HepG2 (cell line): ENCODE measurements at regions not wholly inside any gene's neighbourhood (a gene's known extent, or its start where the extent isn't known, plus 50 kb on each side); places are given as distances from the start of the nearest gene placed in this dataset.

Experiments used
- ATAC-seq: fragments of 200-7000 bp; cut with Tn5 transposase; 3 replicates; pipeline ENCODE4 v1.9.1; 2020; ENCODE audit warnings: mild to moderate bottlenecking, moderate library complexity
- BruUV-seq: library from RNA; stranded (reverse); fragments of 400-500 nt; replicated peaks from 2 replicates; lab custom pipeline; 2021; lab: Mats Ljungman, UMichigan
- CTCF ChIA-PET: fragments of 300-600 bp; formaldehyde crosslinking; extraction: SDS; loops from one replicate; lab custom pipeline; 2021; ENCODE audit warnings: low total read pairs, inconsistent platforms, low intra/inter-chr PET ratio; lab: Yijun Ruan, JAX
- POLR2A ChIA-PET: fragments of 350-600 bp; sonication (Branson Sonifier 250); formaldehyde crosslinking; loops from one replicate; lab custom pipeline; 2020; ENCODE audit warnings: antibody characterized with exemption, inconsistent platforms; lab: Yijun Ruan, JAX
- DNase-seq: peaks from one replicate; pipeline ENCODE4 v3.0.0-alpha.2; 2015; ENCODE audit warnings: low spot score
- FAIRE-seq: peaks from 3 replicates; lab custom pipeline; 2011; peaks lifted over from hg19 to GRCh38; lab: Jason Lieb, UNC
- H2AFZ ChIP-seq: one replicate; pipeline ENCODE4 v1.6.1; 2011; ENCODE audit warnings: low read length, inconsistent platforms
- H3K27ac ChIP-seq: fragments of 300-600 bp; 3 replicates; pipeline ENCODE4 v1.8.0; 2011; ENCODE audit warnings: mixed run types, mild to moderate bottlenecking, mixed read lengths, low read length, inconsistent platforms; ENCODE audit not compliant: insufficient read depth; ENCODE audit errors: extremely low read length
- H3K27me3 ChIP-seq, 2 experiments: fragments of 200-600 bp in 1 of 2; 2 replicates in 1 of 2; 3 replicates in 1 of 2; pipeline versions ENCODE4 v1.6.0 to v1.8.0; 2011; ENCODE audit warnings: low read length in 2 of 2, mild to moderate bottlenecking in 2 of 2, moderate library complexity in 2 of 2, inconsistent platforms in 1 of 2; ENCODE audit not compliant: insufficient read depth in 2 of 2, control insufficient read depth in 1 of 2
- H3K36me3 ChIP-seq, 2 experiments: fragments of 200-600 bp in 1 of 2; replicated peaks in 1 of 2; 2 replicates in 1 of 2; 3 replicates in 1 of 2; pipeline versions ENCODE4 v1.5.1 to v1.8.0; 2011; ENCODE audit warnings: low read length in 2 of 2, inconsistent platforms in 1 of 2; ENCODE audit not compliant: insufficient read depth in 2 of 2, control insufficient read depth in 1 of 2
- H3K4me1 ChIP-seq: 2 replicates; pipeline ENCODE4 v1.5.1; 2012; ENCODE audit warnings: low read length, inconsistent platforms; ENCODE audit not compliant: insufficient read depth
- H3K4me2 ChIP-seq: 2 replicates; pipeline ENCODE4 v1.6.0; 2011; ENCODE audit warnings: low read depth, low read length, inconsistent platforms
- H3K4me3 ChIP-seq, 3 experiments: fragments of 200-600 bp in 1 of 3; sonication (generic), shearing (Covaris generic) in 1 of 3; replicated peaks in 1 of 3; 2 replicates each; pipeline ENCODE4 v1.5.1; 2011 to 2016; ENCODE audit warnings: low read length in 3 of 3, inconsistent platforms in 2 of 3, low read depth in 2 of 3, mild to moderate bottlenecking in 2 of 3, control low read depth in 1 of 3, mixed read lengths in 1 of 3; ENCODE audit not compliant: insufficient read depth in 1 of 3
- H3K79me2 ChIP-seq: one replicate; pipeline ENCODE4 v1.6.1; 2011; ENCODE audit warnings: low read length, inconsistent platforms; ENCODE audit not compliant: insufficient read depth
- H3K9ac ChIP-seq: 2 replicates; pipeline ENCODE4 v1.6.0; 2011; ENCODE audit warnings: mild to moderate bottlenecking, low read depth, low read length, inconsistent platforms; ENCODE audit not compliant: insufficient read depth
- H3K9me3 ChIP-seq: 2 replicates; pipeline ENCODE4 v1.5.1; 2012; ENCODE audit warnings: mild to moderate bottlenecking, low read length
- H4K20me1 ChIP-seq: 2 replicates; pipeline ENCODE4 v1.6.0; 2011; ENCODE audit warnings: inconsistent platforms, mild to moderate bottlenecking, low read length, moderate library complexity; ENCODE audit not compliant: insufficient read depth
- CBFB ChIP-seq: sonication (generic); formaldehyde crosslinking; IDR thresholded peaks from 2 replicates; pipeline ENCODE4 v1.4.0; 2020; ENCODE audit warnings: missing genetic modification reagents
- CBX1 ChIP-seq: IDR thresholded peaks from one replicate; pipeline ENCODE4 v1.6.1; 2016; ENCODE audit warnings: antibody characterized with exemption, low read depth
- FOXA1 ChIP-seq, 2 experiments: fragments of 450-650 bp in 1 of 2; sonication (generic) in 1 of 2; formaldehyde crosslinking in 1 of 2; IDR thresholded peaks; 2 replicates each; pipeline versions ENCODE4 v1.4.0 to v1.6.1; 2016 to 2020; ENCODE audit warnings: missing genetic modification reagents in 1 of 2
- FOXP1 ChIP-seq, 2 experiments: fragments of 450-650 bp in 1 of 2; IDR thresholded peaks; 2 replicates each; pipeline ENCODE4 v1.6.1; 2017 to 2018; ENCODE audit warnings: antibody characterized with exemption in 1 of 2
- HMG20A ChIP-seq: IDR thresholded peaks from 2 replicates; pipeline ENCODE4 v1.6.1; 2016; ENCODE audit warnings: borderline replicate concordance
- JUN ChIP-seq: sonication (generic); formaldehyde crosslinking; IDR thresholded peaks from 2 replicates; pipeline ENCODE4 v1.4.0; 2020; ENCODE audit warnings: mild to moderate bottlenecking, missing genetic modification reagents
- NAIF1 ChIP-seq: sonication (generic); formaldehyde crosslinking; IDR thresholded peaks from 2 replicates; pipeline ENCODE4 v1.5.0; 2020; ENCODE audit warnings: mild to moderate bottlenecking, missing genetic modification reagents, borderline replicate concordance
- POGZ ChIP-seq: sonication (generic); formaldehyde crosslinking; IDR thresholded peaks from 2 replicates; pipeline ENCODE4 v1.4.0; 2020; ENCODE audit warnings: mild to moderate bottlenecking, missing genetic modification reagents
- RARA ChIP-seq: IDR thresholded peaks from 2 replicates; pipeline ENCODE4 v1.6.1; 2016; ENCODE audit warnings: missing genetic modification reagents, missing compliant biosample characterization
- SMAD3 ChIP-seq: sonication (generic); formaldehyde crosslinking; IDR thresholded peaks from 2 replicates; pipeline ENCODE4 v1.4.0; 2020; ENCODE audit warnings: missing genetic modification reagents
- ZBTB20 ChIP-seq: sonication (generic); formaldehyde crosslinking; IDR thresholded peaks from 2 replicates; pipeline ENCODE4 v1.8.1; 2023; ENCODE audit warnings: missing genetic modification reagents, low read depth, mild to moderate bottlenecking, borderline replicate concordance
- ZMYM2 ChIP-seq: sonication (generic); formaldehyde crosslinking; IDR thresholded peaks from 2 replicates; pipeline ENCODE4 v1.8.0; 2022; ENCODE audit warnings: mild to moderate bottlenecking, missing genetic modification reagents
- ZNF431 ChIP-seq: sonication (generic); formaldehyde crosslinking; IDR thresholded peaks from 2 replicates; pipeline ENCODE4 v1.9.0; 2022; ENCODE audit warnings: missing genetic modification reagents, low read depth, mild to moderate bottlenecking, borderline replicate concordance
- WGBS: methylation state at CpG from one replicate; pipeline ENCODE4 v1.1.6; 2017; ENCODE audit warnings: low lambda C conversion rate; 5-methylcytosine and 5-hydroxymethylcytosine counted together
- in situ Hi-C: cut with HindIII; loops from 2 replicates; pipeline ENCODE4 v1.10.0; 2017; ENCODE audit warnings: low pct_unique_long_range_greater_than_20kb; ENCODE audit not compliant: extremely low pct_ligation_motif_present
- intact Hi-C: fragments of 100-400 bp; cut with micrococcal nuclease; formaldehyde crosslinking; loops from one replicate; pipeline ENCODE4 v1.10.0; 2022; ENCODE audit not compliant: unreplicated experiment
- TF ChIP-seq, protein P1 (sequence below), 2 experiments: IDR thresholded peaks; 2 replicates each; pipeline ENCODE4 v1.6.1; 2011 to 2012; ENCODE audit warnings: low read length in 2 of 2, borderline replicate concordance in 1 of 2, low read depth in 1 of 2, mild to moderate bottlenecking in 1 of 2, moderate library complexity in 1 of 2

GRCh38 chr5:57719216-57719615 is 236.6 kb upstream of the ACTBL2 start:
- H3K9ac ChIP-seq: no peak overlapping the region
- no peaks in the 10 kb centered on the region for H3K36me3 ChIP-seq
- ATAC-seq (no peak), DNase-seq (no peak), FAIRE-seq (no peak)
- H3K27ac ChIP-seq: no peak overlapping the region
- no peak overlapping the region for H2AFZ ChIP-seq
- TF ChIP-seq ZNF431 (CRISPR knock-in tag) (no peak), CBX1 (no peak), CBFB (CRISPR knock-in tag) (no peak)
- H3K4me1 ChIP-seq: peaks cover 24% of the 10 kb centered on the region
- intact Hi-C loops (loop anchor here (5.0 kb wide), 1 partner anchor 67 kb away; no protein-coding TSS in a partner anchor), in situ Hi-C loops (no loop called here)
- H3K27me3 ChIP-seq: no peaks in the 10 kb centered on the region
- H3K4me2 ChIP-seq: no peak overlapping the region
- H3K9me3 ChIP-seq: no peaks in the 10 kb centered on the region
- H3K4me3 ChIP-seq: no peak overlapping the region
- H4K20me1 ChIP-seq: no peaks in the 10 kb centered on the region
- 44% methylated on average over 1 of the region's 1 CpG for WGBS
- no peaks in the 10 kb centered on the region for H3K79me2 ChIP-seq
- ChIA-PET POLR2A (interaction anchor here (1.6 kb wide), 1 partner anchor 69 kb away, joined by 3 read pairs; no protein-coding TSS in a partner anchor), CTCF (no interaction called here)
- BruUV-seq: no TSS peak

- DNase-seq (peak; percentile 85), FAIRE-seq (no peak), ATAC-seq (peak; percentile 80)
- Histone ChIP-seq H3K4me1 (peaks cover 24% of the 10 kb centered on the region), H3K9me3 (no peaks in the 10 kb centered on the region; the same call in 1 of the 2 replicates), H3K4me3 (no peak overlapping the region), H3K27ac (no peak overlapping the region), H4K20me1 (no peaks in the 10 kb centered on the region), H3K79me2 (no peaks in the 10 kb centered on the region), H3K27me3 (no peaks in the 10 kb centered on the region), H3K4me2 (0 out of 2 replicates have a peak overlapping the region, but pooled peaks have one; percentile 5), H2AFZ (no peak overlapping the region), H3K9ac (no peak overlapping the region), H3K36me3 (no peaks in the 10 kb centered on the region)
- intact Hi-C loops (loop anchor here (1.0 to 5.0 kb wide), 2 partner anchors 25 to 66 kb away; no protein-coding TSS in a partner anchor), in situ Hi-C loops (no loop called here)
- WGBS: 0% methylated on average over 2 of the region's 2 CpGs
- CTCF ChIA-PET: no interaction called here
- POLR2A ChIA-PET: no interaction called here
- no TSS peak for BruUV-seq
- peak; percentile 88 for TF ChIP-seq POGZ (CRISPR knock-in tag)
- TF ChIP-seq, protein P1, sequence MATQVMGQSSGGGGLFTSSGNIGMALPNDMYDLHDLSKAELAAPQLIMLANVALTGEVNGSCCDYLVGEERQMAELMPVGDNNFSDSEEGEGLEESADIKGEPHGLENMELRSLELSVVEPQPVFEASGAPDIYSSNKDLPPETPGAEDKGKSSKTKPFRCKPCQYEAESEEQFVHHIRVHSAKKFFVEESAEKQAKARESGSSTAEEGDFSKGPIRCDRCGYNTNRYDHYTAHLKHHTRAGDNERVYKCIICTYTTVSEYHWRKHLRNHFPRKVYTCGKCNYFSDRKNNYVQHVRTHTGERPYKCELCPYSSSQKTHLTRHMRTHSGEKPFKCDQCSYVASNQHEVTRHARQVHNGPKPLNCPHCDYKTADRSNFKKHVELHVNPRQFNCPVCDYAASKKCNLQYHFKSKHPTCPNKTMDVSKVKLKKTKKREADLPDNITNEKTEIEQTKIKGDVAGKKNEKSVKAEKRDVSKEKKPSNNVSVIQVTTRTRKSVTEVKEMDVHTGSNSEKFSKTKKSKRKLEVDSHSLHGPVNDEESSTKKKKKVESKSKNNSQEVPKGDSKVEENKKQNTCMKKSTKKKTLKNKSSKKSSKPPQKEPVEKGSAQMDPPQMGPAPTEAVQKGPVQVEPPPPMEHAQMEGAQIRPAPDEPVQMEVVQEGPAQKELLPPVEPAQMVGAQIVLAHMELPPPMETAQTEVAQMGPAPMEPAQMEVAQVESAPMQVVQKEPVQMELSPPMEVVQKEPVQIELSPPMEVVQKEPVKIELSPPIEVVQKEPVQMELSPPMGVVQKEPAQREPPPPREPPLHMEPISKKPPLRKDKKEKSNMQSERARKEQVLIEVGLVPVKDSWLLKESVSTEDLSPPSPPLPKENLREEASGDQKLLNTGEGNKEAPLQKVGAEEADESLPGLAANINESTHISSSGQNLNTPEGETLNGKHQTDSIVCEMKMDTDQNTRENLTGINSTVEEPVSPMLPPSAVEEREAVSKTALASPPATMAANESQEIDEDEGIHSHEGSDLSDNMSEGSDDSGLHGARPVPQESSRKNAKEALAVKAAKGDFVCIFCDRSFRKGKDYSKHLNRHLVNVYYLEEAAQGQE (IDR thresholded peaks at IDR 0.05; ENCODE audit: borderline replicate concordance in 1 of 2, low read depth in 1 of 2, low read length in 2 of 2): peak in 1 of 2 experiments; percentile 67; a peak in 1 of 4 replicates
- TF ChIP-seq RARA (CRISPR knock-in tag): peak; percentile 71
- TF ChIP-seq FOXP1 (IDR thresholded peaks at IDR 0.05): no peak
- peak; percentile 65; the same call in 1 of the 2 replicates for TF ChIP-seq FOXP1 (CRISPR knock-in tag; IDR thresholded peaks at IDR 0.05)
- 0 out of 2 replicates have a peak, but pooled peaks have one; percentile 61 for TF ChIP-seq ZMYM2 (CRISPR knock-in tag)
- peak; percentile 89 for TF ChIP-seq HMG20A (CRISPR knock-in tag)
- TF ChIP-seq ZBTB20 (CRISPR knock-in tag): 0 out of 2 replicates have a peak, but pooled peaks have one; percentile 19
- peak; percentile 78; the same call in 1 of the 2 replicates for TF ChIP-seq JUN
- 0 out of 2 replicates have a peak, but pooled peaks have one; percentile 51 for TF ChIP-seq SMAD3
- no peak for TF ChIP-seq NAIF1 (CRISPR knock-in tag)
- TF ChIP-seq FOXA1 (IDR thresholded peaks at IDR 0.05): no peak
- peak; percentile 61 for TF ChIP-seq FOXA1 (CRISPR knock-in tag; IDR thresholded peaks at IDR 0.05)
Observed at GRCh38 chr5:57718155-57718554, 235.5 kb upstream of the ACTBL2 start.
